K562 (cell line): ENCODE measurements at regions not wholly inside any gene's neighbourhood (a gene's known extent, or its start where the extent isn't known, plus 50 kb on each side); places are given as distances from the start of the nearest gene placed in this dataset.

Experiments
- ATAC-seq: fragments of 200-7000 bp; cut with Tn5 transposase; 3 replicates; pipeline ENCODE4 v1.9.1; 2020; ENCODE audit warnings: moderate library complexity
- BruUV-seq: library from RNA; stranded (reverse); fragments of 400-500 nt; replicated peaks from 2 replicates; lab custom pipeline; 2021; lab: Mats Ljungman, UMichigan
- CTCF ChIA-PET: fragments of 300-600 bp; formaldehyde crosslinking; extraction: SDS; loops from one replicate; lab custom pipeline; 2021; ENCODE audit warnings: low intra/inter-chr PET ratio; lab: Yijun Ruan, JAX
- POLR2A ChIA-PET: fragments of 300-600, 350-650 bp; sonication (Branson Sonifier 250); formaldehyde crosslinking; extraction: SDS; loops from one replicate; lab custom pipeline; 2021; ENCODE audit warnings: antibody characterized with exemption, inconsistent platforms; lab: Yijun Ruan, JAX
- DNase-seq, 4 experiments: peaks; one replicate each; pipeline versions ENCODE4 v3.0.0 to v3.0.0-alpha.2; 2011 to 2018; ENCODE audit warnings: low spot score in 3 of 4, mixed read lengths in 3 of 4; ENCODE audit errors: extremely low read depth in 1 of 4
- FAIRE-seq: peaks from 2 replicates; lab custom pipeline; 2011; peaks lifted over from hg19 to GRCh38; lab: Jason Lieb, UNC
- H2AFZ ChIP-seq: 2 replicates; pipeline ENCODE4 v1.6.0; 2011; ENCODE audit warnings: low read depth, low read length, control low read depth, inconsistent platforms
- H3K27ac ChIP-seq: fragments of 200-600 bp; 3 replicates; pipeline ENCODE4 v1.8.0; 2011; ENCODE audit warnings: low read depth, mild to moderate bottlenecking, control low read depth, inconsistent platforms, low read length, moderate library complexity, mixed read lengths; ENCODE audit errors: extremely low read depth
- H3K27me3 ChIP-seq, 2 experiments: fragments of 300-600 bp in 1 of 2; 2 replicates in 1 of 2; 3 replicates in 1 of 2; pipeline versions ENCODE4 v1.6.0 to v1.8.0; 2011; ENCODE audit warnings: inconsistent platforms in 2 of 2, low read length in 2 of 2, mild to moderate bottlenecking in 1 of 2, mixed read lengths in 1 of 2, moderate library complexity in 1 of 2; ENCODE audit not compliant: control insufficient read depth in 2 of 2, insufficient read depth in 2 of 2
- H3K36me3 ChIP-seq: fragments of 300-600 bp; 3 replicates; pipeline ENCODE4 v1.8.0; 2011; ENCODE audit warnings: mild to moderate bottlenecking, low read length, inconsistent platforms; ENCODE audit not compliant: control insufficient read depth, insufficient read depth
- H3K4me1 ChIP-seq, 2 experiments: fragments of 200-600 bp in 1 of 2; replicated peaks in 1 of 2; 2 replicates in 1 of 2; 3 replicates in 1 of 2; pipeline versions ENCODE4 v1.5.1 to v1.8.0; 2011; ENCODE audit warnings: inconsistent platforms in 2 of 2, low read length in 2 of 2, mild to moderate bottlenecking in 1 of 2, mixed read lengths in 1 of 2, moderate library complexity in 1 of 2; ENCODE audit not compliant: control insufficient read depth in 2 of 2, insufficient read depth in 2 of 2
- H3K4me2 ChIP-seq: 2 replicates; pipeline ENCODE4 v1.6.1; 2011; ENCODE audit warnings: low read length, control low read depth, inconsistent platforms, mixed read lengths; ENCODE audit not compliant: insufficient read depth
- H3K4me3 ChIP-seq: fragments of 200-600 bp; sonication (generic), shearing (Covaris generic); 2 replicates; pipeline ENCODE4 v1.5.1; 2016; ENCODE audit warnings: control low read depth, inconsistent platforms
- H3K79me2 ChIP-seq: fragments of 200-600 bp; 3 replicates; pipeline ENCODE4 v1.8.0; 2011; ENCODE audit warnings: low read length, inconsistent platforms; ENCODE audit not compliant: control insufficient read depth, insufficient read depth
- H3K9ac ChIP-seq, 2 experiments: 2 replicates each; pipeline versions ENCODE4 v1.6.0 to v1.6.1; 2011; ENCODE audit warnings: low read depth in 2 of 2, low read length in 2 of 2, control low read depth in 1 of 2, inconsistent platforms in 1 of 2, mild to moderate bottlenecking in 1 of 2, mixed read lengths in 1 of 2; ENCODE audit not compliant: insufficient read depth in 1 of 2
- H3K9me1 ChIP-seq: one replicate; pipeline ENCODE4 v1.6.0; 2011; ENCODE audit warnings: inconsistent platforms, mild to moderate bottlenecking, low read length, moderate library complexity; ENCODE audit not compliant: control insufficient read depth, insufficient read depth
- H3K9me3 ChIP-seq: replicated peaks from 2 replicates; pipeline ENCODE4 v1.5.1; 2011; ENCODE audit warnings: low read depth, low read length, inconsistent platforms; ENCODE audit not compliant: control insufficient read depth, insufficient read depth
- H4K20me1 ChIP-seq: replicated peaks from 2 replicates; pipeline ENCODE4 v1.6.1; 2011; ENCODE audit warnings: low read length, inconsistent platforms, mixed read lengths; ENCODE audit not compliant: control insufficient read depth, insufficient read depth
- KDM2B ChIP-seq: fragments of 250-450 bp; sonication (Bioruptor Pico); IDR thresholded peaks from 2 replicates; pipeline ENCODE4 v1.8.0; 2021; ENCODE audit warnings: mild to moderate bottlenecking, moderate library complexity
- WGBS: fragments of 100-300 bp; shearing (Covaris generic); methylation state at CpG from one replicate; pipeline ENCODE4 v1.1.6; 2016; ENCODE audit warnings: low coverage, mixed read lengths; ENCODE audit not compliant: insufficient coverage; ENCODE audit errors: missing lambda C conversion rate; 5-methylcytosine and 5-hydroxymethylcytosine counted together
- in situ Hi-C: fragments of 300-500 bp; cut with MboI; formaldehyde crosslinking; loops from 4 replicates; pipeline ENCODE4 v1.15.0; 2018; ENCODE audit warnings: inconsistent platforms, mixed read lengths
- intact Hi-C: fragments of 100-400 bp; cut with micrococcal nuclease; formaldehyde crosslinking; loops from 2 replicates; pipeline ENCODE4 v1.14.2; 2022
- TF ChIP-seq, protein P1 (sequence below), 2 experiments: fragments of 450-650 bp; IDR thresholded peaks; 2 replicates each; pipeline ENCODE4 v1.6.1; 2016; ENCODE audit warnings: mild to moderate bottlenecking in 2 of 2, borderline replicate concordance in 1 of 2, low read depth in 1 of 2, moderate library complexity in 1 of 2

DNA sequence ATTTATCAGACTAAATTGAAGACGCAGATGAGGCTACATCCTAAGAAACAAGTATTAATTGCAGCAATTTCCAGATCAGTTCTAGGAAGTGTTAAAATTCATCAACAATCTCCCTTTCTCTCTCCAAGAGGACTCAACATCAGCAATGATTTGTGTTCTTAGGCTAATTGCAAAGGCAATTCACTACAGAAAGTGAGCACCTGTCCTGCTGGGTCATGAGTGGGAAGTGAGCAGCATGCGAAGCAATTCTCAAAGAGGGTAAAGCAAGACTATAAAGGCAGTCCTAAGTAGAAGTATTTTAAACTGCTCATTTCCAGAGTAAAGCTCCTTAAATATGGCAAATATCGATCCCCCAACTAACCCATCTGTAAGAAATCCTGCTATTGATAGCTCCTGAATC lies 1191.0 kb upstream of the ALCAM start:
- no peaks in the 10 kb centered on the region for H3K27me3 ChIP-seq
- H3K4me1 ChIP-seq = no peaks in the 10 kb centered on the region
- no peak overlapping the region for H3K4me2 ChIP-seq
- DNase-seq (no peak), ATAC-seq (no peak), FAIRE-seq (no peak)
- CTCF ChIA-PET = no interaction called here
- BruUV-seq = no TSS peak
- H3K36me3 ChIP-seq = no peaks in the 10 kb centered on the region
- H3K9ac ChIP-seq = no peak overlapping the region
- WGBS = 3% methylated on average over 3 of the region's 3 CpGs
- H2AFZ ChIP-seq = no peak overlapping the region
- no peaks in the 10 kb centered on the region for H3K9me1 ChIP-seq
- intact Hi-C loops = no loop called here
- TF ChIP-seq, protein P1, sequence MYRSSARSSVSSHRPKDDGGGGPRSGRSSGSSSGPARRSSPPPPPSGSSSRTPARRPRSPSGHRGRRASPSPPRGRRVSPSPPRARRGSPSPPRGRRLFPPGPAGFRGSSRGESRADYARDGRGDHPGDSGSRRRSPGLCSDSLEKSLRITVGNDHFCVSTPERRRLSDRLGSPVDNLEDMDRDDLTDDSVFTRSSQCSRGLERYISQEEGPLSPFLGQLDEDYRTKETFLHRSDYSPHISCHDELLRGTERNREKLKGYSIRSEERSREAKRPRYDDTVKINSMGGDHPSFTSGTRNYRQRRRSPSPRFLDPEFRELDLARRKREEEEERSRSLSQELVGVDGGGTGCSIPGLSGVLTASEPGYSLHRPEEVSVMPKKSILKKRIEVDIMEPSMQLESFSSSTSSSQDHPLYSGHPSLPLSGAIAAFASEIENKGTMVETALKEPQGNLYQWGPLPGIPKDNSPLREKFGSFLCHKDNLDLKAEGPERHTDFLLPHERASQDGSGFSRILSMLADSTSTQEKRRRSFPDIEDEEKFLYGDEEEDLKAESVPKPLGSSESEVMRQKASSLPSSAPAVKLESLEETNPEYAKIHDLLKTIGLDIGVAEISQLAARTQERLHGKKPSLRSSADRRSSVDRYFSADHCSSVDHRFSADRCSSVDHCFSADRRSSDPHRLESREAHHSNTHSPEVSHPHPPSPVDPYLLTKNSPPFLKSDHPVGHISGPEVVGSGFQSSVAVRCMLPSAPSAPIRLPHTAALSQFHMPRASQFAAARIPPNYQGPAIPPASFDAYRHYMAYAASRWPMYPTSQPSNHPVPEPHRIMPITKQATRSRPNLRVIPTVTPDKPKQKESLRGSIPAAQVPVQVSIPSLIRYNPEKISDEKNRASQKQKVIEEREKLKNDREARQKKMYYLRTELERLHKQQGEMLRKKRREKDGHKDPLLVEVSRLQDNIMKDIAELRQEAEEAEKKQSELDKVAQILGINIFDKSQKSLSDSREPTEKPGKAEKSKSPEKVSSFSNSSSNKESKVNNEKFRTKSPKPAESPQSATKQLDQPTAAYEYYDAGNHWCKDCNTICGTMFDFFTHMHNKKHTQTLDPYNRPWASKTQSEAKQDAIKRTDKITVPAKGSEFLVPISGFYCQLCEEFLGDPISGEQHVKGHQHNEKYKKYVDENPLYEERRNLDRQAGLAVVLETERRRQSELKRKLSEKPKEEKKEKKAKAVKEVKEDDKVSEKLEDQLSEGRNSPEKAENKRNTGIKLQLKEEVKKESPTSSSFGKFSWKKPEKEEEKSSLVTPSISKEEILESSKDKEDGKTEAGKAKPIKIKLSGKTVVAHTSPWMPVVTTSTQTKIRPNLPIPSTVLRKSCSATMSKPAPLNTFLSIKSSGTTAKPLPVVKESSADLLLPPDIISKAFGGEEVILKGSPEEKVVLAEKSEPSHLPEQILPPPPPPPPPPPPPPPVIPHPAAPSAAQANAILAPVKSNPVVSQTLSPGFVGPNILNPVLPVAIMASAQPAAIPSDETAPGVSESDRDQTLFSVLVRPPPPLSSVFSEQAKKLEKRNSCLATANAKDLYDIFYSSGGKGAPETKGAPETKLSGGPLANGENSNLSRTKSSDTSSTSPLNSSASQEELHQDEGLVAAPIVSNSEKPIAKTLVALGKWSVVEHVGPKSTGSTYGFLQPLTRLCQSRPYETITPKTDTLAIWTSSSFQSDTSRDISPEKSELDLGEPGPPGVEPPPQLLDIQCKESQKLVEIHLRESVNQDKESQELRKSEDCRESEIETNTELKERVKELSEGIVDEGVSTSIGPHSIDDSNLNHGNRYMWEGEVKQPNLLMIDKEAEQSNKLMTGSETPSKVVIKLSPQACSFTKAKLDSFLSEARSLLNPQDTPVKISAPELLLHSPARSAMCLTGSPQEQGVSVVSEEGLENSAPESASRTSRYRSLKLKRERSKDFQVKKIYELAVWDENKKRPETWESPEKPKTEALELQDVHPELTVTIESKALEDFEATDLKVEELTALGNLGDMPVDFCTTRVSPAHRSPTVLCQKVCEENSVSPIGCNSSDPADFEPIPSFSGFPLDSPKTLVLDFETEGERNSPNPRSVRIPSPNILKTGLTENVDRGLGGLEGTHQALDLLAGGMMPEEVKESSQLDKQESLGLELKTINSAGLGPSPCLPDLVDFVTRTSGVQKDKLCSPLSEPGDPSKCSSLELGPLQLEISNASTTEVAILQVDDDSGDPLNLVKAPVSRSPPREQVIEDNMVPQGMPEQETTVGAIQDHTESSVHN (IDR thresholded peaks at IDR 0.05; ENCODE audit: borderline replicate concordance in 1 of 2, low read depth in 1 of 2) = no peak
- no peak for TF ChIP-seq KDM2B (CRISPR knock-in tag)
- H3K4me3 ChIP-seq = no peak overlapping the region
- POLR2A ChIA-PET = no interaction called here
- H3K27ac ChIP-seq = no peak overlapping the region
- no peaks in the 10 kb centered on the region for H4K20me1 ChIP-seq
- H3K79me2 ChIP-seq = no peaks in the 10 kb centered on the region
- H3K9me3 ChIP-seq = no peaks in the 10 kb centered on the region
- in situ Hi-C loops = no loop called here
